Left hindlimb (tissue), 1 donor: ENCODE measurements at regions not wholly inside any gene's neighbourhood (a gene's known extent, or its start where the extent isn't known, plus 50 kb on each side); places are given as distances from the start of the nearest gene placed in this dataset.

Experiments used
- DNase-seq: peaks from one replicate; pipeline ENCODE4 v3.0.0-alpha.2; 2018

GRCh38 chr14:56900726-56901125 is 90.4 kb upstream of the OTX2 start:
- no peak for DNase-seq

GRCh38 chr14:56899829-56900228 is 89.5 kb upstream of the OTX2 start:
- no peak for DNase-seq

DNA sequence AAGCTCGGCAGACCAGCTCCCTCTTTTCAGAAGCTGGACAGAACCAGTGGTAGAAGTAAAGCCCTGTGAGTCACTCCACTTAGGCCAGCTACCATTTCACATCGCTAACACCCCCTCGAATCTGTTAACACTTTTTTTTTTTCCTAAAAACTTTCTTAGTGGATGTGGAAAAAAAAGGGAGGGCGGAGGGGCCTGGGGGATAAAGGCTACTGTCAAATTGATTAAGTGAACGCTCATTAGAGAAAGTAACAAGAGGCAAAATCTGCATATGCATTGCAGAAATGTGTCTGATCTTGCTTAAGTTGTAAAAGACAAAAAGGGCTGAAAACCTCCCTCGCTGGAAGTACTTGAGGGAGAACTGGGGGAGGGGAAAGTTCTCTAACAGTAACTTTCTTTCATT is 86.6 kb upstream of the OTX2 start:
- DNase-seq = no peak

DNA sequence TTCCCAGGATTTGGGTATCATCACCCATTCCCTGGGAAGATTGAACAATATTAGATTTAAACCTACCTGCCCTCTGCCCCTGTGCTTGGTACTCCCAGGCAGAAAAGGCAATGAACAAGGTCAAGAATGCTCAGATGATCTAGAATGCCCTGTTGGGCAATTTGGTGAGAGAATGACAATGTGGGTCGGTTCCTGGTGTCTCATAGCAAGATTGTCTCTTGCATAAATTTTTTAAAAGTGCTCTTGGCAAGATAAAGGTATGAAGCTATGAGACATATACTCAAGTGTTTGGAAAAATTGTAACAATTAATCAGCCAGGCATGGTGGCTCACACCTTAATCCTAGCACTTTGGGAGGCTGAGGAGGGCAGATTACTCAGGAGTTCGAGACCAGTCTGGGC is 86.0 kb upstream of the OTX2 start:
- no peak for DNase-seq

GRCh38 chr14:56895154-56895553 is 84.9 kb upstream of the OTX2 start:
- DNase-seq = no peak

DNA sequence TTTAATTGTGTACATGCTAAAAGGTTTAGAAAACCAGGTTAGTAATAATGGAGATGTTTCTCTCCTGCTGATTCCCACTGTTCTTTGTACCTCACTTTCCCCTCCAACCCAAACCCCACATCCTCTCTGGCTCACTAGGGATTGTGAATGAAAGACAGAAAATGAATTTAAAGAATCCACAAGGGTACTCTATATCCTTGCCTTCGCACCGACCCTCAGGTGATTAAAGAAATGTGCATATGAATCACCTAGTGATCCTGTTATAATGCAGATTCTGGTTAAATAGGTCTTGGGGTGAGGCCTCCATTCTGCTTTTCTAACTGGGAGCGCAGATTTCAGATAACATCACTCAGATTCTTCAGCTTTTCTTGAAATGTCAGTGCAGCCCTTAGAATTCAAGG is 84.3 kb upstream of the OTX2 start:
- DNase-seq = no peak

- DNase-seq = no peak
These were observed 82.7 kb upstream of the OTX2 start for GRCh38 chr14:56892959-56893358.

DNA sequence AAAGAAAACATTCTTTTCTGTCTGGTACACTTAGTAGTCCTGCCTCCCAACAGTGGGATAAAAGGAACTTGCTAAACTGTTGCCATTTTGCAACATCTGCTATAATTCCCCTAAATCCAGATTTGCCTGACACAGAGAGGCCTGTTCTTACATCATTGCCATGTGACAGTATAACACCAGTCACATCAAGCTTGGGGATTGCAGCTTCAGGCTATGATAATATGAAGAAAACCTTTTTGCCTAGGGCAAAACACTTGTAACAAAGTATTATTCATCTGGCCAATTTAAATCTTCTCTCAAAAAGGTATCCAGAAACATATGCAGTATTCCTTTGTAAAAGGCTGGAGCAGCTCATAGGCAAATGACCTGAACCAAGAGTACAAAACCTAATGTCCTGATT is 80.9 kb upstream of the OTX2 start:
- DNase-seq = no peak

DNA sequence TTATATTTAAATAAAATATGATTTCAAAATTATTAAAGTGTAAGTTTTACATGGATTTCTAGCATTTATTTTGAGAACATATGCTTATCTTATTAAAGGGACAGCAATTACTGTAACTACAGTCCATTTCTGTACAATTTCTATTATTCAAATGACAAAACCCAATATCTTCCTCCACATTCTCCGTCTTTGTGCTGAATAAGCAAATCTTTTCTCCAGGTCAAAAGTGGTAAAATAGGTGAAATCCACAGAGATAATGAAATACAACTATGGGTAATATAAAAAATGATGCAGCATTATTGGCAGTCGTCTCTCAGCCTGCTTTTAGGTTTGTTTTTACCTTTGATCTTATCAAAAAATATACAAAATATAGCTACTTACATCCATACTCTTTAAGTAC is 79.4 kb upstream of the OTX2 start:
- DNase-seq = no peak

- no peak for DNase-seq
These were observed 78.0 kb upstream of the OTX2 start for GRCh38 chr14:56888274-56888673.

DNA sequence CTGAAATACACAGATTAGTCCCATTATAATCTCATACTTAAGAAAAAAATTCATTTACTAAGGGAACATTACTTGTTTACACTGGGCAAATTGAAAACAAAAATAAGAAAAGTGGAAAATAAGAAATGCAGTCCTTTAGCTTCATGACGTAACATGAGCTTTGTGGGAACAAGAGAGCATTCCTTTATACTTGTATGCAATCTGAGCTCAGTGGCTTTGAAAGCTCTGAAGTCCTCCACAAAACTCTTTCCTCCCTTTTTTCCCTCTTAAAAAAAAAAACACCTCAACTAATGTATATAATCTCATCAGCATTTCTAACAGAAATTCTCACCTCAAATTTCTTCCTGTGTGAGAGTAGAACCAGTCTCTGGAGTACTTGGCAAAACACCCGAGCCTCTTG is 76.9 kb upstream of the OTX2 start:
- no peak for DNase-seq

GRCh38 chr14:56886471-56887062 is 76.3 kb upstream of the OTX2 start:
- no peak for DNase-seq

- DNase-seq = no peak
These were observed 75.5 kb upstream of the OTX2 start for GRCh38 chr14:56885825-56886224.

GRCh38 chr14:56884617-56885016 is 74.3 kb upstream of the OTX2 start:
- DNase-seq = no peak

GRCh38 chr14:56881181-56881580 is 70.9 kb upstream of the OTX2 start:
- DNase-seq = no peak

DNA sequence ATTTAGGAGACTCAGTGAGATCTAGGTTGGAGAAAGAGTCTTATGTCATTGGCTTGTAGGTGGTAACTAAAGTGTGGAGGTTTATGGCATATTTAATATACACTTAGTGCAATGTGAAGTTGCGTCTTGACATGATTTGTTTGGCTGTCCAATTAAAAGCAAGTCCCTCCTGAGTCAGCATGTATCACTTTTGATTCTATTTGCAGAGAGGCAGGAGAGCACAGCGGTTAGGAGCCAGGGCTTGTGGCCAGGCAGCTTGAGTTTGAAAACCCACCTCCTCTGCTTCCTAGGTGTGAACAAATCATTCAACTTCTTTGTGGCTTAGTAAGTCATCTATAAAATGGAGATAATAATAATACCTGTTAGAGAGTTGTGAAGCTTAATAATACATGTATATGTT is 68.5 kb upstream of the OTX2 start:
- no peak for DNase-seq

- no peak for DNase-seq
These were observed 64.9 kb upstream of the OTX2 start for GRCh38 chr14:56875104-56875675.

GRCh38 chr14:56874375-56874774 is 64.1 kb upstream of the OTX2 start:
- no peak for DNase-seq

DNA sequence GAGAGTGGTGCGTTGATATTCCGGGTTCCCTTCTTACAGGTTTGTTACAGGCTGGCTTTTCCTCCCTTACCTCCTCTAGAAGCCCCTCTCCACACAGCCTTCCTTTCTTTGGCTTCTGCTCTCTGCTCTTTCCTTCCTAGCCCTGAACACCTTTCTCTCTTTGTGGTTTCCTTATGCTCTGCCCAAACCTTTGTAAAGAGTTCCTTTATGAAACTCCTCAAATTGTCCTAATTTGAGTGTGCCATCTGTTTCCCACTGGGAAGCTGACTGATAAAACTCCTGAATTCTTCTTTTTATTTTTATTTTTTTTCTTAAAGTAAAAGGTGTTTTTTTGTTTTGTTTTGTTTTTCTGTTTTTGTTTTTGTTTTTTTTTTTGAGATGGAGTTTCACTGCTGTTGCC is 60.1 kb upstream of the OTX2 start:
- no peak for DNase-seq

DNA sequence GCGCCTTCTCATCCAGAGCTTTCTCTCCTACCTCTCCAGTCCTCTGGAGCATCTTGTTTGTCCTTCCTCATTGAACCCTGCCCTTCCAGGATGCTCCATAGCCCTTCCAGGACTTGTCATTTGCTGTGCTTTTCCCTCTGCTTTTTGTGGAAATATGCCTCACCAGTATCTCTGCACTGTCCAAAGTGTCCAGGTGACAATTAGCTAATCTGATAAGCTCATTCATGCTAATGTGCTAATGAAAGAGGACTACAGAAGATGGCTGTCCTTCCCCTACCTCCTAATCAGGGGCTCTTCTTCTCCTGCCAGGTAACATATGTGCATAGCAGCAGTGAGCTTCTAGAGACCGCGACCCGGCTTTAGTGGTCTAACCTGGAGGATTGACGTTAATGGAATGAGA is 58.4 kb upstream of the OTX2 start:
- DNase-seq = no peak

GRCh38 chr14:56862836-56863235 is 52.6 kb upstream of the OTX2 start:
- no peak for DNase-seq

DNA sequence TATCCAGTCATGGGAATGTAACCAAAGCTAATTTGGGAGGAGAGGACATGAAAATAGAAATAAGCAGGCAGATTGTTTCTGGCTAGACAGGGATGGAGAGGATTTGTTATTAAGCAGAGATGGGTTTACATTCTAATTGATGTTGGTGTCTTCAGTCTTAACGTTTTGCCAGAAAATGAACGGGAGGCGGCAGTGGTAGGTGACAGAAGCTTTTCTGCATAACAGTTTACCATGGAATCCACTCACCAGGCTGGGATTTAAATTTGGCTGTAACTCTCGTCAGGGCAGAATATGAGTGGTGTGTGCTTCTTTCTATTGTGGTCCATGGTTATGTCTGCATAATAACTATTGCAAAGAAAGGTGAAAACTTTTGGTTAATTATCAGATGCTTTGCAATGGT is 50.2 kb upstream of the OTX2 start:
- DNase-seq = no peak
